ENCODE measurements at regions not wholly inside any gene's neighbourhood (a gene's known extent, or its start where the extent isn't known, plus 50 kb on each side); places are given as distances from the start of the nearest gene placed in this dataset.

DNA sequence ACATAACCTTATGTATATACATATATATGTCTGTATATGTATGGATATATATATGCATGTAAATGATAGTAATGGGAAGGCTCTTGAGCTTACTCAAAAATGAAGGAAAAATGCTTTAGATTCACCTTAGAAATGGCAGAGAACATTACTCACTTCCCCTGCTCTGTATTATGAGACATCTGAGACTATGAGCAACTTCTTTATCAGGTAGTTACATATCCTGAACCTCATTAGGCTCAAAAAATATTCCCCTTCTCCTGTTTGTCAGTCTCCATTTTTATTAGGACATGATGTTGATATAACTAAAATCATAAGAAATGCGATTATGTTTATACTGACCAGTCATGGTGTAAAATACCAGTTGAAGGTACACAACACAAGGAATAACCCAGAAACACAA is 800.1 kb upstream of the ZWINT start (continued):
- TF ChIP-seq SMC3 (IDR thresholded peaks at IDR 0.05; ENCODE audit: borderline replicate concordance, low read length) (no peak), DPF2 (IDR thresholded peaks at IDR 0.05) (no peak), PRDM15 (CRISPR knock-in tag; IDR thresholded peaks at IDR 0.05) (no peak), HSF1 (IDR thresholded peaks at IDR 0.05; ENCODE audit: low read depth, low read length) (no peak), PKNOX1 (IDR thresholded peaks at IDR 0.05) (no peak)
- TF ChIP-seq, protein P1, sequence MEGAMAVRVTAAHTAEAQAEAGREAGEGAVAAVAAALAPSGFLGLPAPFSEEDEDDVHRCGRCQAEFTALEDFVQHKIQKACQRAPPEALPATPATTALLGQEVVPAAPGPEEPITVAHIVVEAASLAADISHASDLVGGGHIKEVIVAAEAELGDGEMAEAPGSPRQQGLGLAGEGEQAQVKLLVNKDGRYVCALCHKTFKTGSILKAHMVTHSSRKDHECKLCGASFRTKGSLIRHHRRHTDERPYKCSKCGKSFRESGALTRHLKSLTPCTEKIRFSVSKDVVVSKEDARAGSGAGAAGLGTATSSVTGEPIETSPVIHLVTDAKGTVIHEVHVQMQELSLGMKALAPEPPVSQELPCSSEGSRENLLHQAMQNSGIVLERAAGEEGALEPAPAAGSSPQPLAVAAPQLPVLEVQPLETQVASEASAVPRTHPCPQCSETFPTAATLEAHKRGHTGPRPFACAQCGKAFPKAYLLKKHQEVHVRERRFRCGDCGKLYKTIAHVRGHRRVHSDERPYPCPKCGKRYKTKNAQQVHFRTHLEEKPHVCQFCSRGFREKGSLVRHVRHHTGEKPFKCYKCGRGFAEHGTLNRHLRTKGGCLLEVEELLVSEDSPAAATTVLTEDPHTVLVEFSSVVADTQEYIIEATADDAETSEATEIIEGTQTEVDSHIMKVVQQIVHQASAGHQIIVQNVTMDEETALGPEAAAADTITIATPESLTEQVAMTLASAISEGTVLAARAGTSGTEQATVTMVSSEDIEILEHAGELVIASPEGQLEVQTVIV (IDR thresholded peaks at IDR 0.05; ENCODE audit: borderline replicate concordance, partially characterized antibody) = no peak
- TF ChIP-seq, protein P2, sequence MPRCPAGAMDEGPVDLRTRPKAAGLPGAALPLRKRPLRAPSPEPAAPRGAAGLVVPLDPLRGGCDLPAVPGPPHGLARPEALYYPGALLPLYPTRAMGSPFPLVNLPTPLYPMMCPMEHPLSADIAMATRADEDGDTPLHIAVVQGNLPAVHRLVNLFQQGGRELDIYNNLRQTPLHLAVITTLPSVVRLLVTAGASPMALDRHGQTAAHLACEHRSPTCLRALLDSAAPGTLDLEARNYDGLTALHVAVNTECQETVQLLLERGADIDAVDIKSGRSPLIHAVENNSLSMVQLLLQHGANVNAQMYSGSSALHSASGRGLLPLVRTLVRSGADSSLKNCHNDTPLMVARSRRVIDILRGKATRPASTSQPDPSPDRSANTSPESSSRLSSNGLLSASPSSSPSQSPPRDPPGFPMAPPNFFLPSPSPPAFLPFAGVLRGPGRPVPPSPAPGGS (IDR thresholded peaks at IDR 0.05; ENCODE audit: borderline replicate concordance, insufficient read depth, low read depth, low read length, poor library complexity, severe bottlenecking) = no peak

Measured in GM12878 (cell line).